HG02571 (cell line): ENCODE measurements at regions not wholly inside any gene's neighbourhood (a gene's known extent, or its start where the extent isn't known, plus 50 kb on each side); places are given as distances from the start of the nearest gene placed in this dataset.

Experiments used
- ATAC-seq: cut with Tn5 transposase; IDR thresholded peaks from one replicate; pipeline ENCODE4 v1.9.1; 2021; ENCODE audit warnings: mild to moderate bottlenecking, moderate library complexity; ENCODE audit not compliant: unreplicated experiment

DNA sequence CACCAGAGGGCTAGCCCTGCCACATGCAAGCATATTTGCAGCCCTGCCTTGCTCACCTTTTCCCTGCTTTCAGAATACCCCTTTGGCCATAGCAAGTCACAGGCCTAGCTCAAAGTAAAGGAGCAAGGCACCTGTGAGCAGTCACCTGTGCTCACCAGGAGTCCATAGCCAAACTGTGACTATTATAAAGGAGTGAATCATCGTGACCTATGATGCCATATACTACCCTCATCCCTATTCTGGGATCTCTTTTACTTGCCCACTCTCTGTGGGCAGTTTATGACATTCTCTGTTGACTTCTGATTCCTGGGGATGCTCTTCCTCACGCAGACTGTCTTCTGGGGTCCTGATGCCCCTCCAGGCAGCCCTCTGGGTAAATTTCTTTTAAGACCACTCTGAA lies 200.5 kb upstream of the NLRP1 start:
- no peak for ATAC-seq

DNA sequence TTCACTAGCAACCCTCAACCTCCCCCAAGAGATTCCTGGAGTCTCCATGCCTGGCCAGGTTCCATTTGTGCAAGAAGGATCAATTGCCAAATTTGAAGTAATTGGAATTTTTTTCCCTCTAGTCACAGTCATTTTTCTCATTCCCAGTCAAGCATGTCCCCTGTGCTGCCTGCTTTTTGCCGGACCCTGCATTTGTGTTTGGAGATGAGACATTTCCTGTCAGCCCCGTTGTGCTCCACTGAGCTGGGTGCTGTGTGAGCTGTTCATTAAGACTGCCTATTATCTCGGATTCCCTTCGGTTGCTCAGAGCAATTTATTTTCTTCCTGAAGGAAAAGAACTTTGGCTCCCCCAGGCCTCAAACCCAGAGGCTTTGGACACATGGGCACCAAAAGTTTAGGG lies 201.0 kb upstream of the NLRP1 start:
- no peak for ATAC-seq

DNA sequence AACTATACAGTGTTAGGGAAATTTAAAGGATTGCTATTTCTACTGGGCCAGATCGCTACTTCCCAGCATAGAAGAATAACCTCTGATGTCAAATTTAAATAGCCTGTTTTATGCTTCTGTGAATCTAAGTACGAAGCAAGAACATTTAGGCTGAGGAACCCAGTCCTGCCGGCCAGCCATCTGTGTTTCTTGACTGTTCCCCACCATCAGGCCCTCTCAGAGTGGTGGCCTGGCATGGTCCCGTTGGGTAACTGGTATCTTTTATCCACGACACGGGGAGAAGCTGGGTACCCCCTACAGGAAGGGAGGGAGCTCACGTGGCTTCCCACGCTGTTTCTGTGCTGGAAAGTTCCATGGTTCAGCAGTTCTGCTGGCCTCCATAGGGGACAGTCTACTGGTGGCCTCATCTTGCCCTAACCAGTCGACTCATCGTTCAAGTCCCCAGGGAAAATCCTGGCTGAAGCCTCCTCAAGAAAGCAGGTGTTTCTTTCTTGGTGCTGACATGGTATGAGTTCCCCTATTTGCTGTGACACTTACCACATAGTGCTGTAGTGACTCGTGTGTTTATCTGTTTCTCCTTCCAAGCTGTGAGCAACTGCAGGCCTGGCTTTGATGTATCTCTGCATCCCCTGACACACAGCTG lies 201.7 kb upstream of the NLRP1 start:
- ATAC-seq = peak; percentile 65

DNA sequence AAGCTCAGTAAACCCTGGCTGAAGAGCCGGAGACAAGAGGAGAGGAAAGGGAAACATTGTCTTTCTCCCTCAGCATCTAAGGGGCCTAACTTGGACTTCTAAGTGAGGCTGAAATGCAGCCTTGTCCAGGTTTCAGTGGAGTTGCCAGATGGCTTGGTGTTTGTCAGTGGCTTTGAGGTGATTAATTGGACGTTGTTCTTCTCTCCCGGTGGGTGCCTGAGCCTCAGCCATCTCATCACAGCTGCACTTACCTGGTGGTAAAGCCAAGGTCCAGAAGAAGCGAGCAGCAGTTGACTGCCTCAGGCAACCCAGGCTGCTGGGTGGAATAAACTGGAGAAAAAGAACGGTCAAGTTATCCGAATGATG lies 202.2 kb upstream of the NLRP1 start:
- ATAC-seq = no peak

DNA sequence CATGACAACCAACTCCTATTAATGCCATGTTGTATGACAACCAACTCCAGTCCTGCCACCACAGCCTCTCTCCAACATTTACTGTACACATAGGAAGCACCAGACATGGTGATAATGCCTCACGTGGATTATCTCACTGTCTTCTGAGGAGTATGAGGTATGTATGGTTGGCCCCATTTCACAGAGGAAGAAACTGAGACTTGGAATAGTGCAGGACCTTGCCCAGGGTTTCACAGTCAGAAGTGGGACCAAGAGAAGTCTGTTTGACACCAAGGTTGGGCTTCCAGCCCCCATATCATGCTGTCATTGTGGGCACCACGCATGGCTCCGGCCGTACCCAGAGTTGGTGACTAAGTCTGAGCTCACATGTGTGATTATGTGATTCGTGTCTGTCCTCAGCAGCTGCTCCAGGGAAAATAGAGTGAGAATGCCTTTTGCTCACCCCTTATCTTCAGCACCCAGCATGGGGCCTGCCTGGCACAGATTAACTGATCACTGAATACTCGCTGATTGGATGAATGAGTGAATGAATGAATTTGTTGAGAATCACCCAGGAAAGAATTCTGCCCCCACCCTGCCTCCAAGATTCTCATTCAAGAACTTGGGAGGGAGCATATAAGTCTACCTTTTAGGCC lies 204.1 kb upstream of the NLRP1 start:
- ATAC-seq = no peak

DNA sequence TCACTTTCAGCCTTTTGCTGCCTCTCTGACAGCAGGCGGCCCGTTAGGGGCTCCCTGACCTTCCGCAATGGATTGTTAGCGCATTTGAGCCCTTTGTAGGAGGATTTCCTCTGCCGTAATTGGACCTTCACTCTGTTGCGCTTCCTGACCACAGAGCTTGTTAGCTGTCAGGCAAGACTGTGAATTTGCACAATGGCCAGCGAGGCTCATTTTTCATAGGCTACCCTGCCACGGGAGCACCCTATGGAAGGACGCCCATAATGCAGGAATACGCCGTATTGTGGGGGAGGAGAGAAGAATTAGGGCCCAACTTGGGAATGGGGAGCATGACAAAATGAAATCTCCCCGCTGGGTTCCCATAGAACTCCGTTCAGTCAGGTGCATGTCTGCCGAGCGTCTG lies 205.2 kb upstream of the NLRP1 start:
- ATAC-seq = no peak

DNA sequence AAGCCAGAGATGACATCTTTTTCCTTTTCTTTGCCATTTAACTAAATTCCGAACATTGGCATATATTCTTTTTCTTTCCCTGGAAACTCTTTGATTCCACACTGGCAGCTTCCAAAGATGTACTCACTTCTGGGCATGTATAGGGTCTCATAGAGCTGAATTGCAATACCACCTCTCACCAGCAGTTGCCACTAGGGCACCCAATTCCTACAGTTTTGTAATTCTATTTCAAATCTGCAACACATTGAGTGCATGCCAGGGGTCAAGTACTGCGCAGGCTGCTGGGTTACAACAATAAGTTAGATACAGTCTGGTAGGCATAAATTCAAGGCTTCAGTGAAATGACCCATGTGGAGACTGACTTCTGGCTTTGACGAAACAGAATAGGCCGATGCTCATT lies 208.8 kb upstream of the NLRP1 start:
- ATAC-seq = no peak

DNA sequence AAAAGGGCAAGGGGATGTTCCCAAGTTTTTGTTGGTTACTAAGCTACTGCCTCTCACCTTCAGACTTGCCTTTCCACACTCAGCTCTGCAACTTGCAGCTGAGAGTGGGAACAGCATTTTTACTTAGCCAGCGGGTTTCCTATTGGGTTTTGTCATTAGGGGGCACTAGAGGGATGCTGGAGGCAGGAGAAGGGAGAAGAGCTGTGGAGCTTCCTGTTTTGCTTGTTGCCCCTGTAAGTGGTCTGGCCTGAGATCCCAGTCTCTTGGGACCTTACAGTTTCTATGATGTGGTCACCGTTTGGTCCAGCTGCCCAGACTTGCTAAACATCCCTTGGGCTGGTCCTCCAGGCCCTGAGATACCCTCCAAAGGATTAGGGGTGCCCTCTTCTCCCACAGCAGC lies 209.6 kb upstream of the NLRP1 start:
- ATAC-seq = no peak

DNA sequence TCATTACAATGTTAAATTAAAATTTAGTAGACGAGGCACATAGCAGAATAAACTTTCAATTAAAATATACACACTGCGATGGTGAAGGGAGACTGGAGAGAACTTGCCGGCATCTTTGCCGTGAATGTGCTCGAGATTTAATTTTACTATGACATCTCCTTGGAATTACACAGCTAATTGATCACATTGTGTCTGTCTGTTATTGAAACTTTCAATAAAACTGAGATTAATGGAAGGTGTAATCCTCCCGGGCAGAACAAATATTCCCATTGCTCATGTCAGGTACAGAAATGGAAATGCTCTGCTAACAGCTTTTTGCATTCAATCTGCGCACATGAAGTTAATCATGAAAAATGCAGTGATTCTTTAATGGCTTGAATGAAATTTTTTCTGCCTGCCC lies 210.1 kb upstream of the NLRP1 start:
- ATAC-seq = no peak

DNA sequence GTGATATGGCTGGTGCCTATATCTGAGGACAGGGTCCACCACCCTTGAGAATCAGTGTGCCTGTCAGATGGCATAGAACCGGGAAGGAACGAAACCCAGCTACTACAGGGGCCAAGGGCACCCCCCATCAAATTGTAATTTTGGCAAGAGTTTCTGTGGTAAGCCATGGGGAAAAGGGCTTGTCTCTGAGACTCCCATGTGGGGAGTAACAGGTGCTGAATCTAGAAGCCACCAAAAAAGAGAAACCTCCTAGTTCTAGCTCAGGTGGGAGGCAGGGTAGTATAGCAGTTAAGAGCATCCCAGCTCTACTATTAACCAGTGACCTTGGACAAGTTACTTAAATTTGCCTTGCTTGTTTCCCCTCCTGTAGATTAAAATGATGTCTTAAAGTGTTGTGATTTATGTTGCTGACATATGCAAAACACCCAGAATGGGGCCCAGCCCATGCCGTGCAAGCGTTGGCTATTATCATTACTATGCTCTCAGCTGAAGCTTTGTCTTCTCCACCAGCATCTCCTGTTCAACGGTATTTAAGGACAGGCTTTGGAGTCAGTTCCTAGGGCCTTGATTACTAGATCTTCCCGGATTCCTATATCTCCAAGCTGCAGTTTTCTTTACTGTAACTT lies 210.7 kb upstream of the NLRP1 start:
- ATAC-seq = no peak

DNA sequence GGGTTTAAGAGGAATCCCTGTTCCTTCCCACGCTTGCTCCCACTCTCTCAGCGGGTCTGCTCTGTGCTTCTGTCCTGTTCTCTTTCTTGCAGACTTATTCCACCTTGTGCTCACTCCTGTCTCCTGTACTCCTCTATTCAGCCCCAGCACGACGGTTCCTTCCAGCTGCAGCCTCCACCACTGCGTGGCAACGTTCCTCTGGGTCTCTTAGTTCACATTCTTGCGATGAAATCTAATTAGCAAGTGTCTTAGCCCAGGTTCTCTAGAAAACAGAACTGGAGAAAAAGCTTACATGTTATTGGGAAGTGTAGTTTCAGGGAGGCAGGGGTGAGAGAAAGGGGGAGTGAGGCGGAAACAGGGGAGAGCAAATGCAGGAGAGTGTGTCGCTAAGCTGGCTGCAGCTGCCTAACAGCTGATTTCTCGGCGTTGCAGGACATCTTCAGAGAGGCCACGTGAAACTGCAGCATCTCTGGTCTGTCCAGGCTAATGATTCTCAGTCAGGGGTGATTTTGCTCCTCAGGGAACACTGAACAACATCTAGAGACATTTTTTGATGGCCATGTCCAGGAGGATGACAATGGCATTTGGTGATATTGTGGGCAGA lies 213.2 kb upstream of the NLRP1 start:
- ATAC-seq = no peak

DNA sequence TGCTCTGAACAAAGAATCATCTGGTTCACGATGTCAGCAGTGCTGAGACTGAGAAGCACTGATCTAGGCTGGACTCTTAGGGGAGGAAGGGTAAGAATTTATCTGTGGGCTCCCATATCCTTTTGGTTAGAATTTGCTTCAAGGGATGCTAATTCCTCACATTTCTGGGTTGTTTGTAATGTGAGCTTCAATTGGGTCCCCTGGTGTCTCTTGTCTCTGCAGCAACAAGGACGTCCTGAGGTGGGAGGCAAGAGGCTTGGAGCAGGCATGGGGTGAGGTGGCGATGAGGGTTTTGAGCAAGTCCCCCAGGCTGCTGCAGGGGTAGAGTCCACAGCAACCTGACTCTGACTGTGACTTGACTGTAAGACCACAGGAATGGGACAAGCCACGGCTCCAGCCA lies 213.8 kb upstream of the NLRP1 start:
- no peak for ATAC-seq

DNA sequence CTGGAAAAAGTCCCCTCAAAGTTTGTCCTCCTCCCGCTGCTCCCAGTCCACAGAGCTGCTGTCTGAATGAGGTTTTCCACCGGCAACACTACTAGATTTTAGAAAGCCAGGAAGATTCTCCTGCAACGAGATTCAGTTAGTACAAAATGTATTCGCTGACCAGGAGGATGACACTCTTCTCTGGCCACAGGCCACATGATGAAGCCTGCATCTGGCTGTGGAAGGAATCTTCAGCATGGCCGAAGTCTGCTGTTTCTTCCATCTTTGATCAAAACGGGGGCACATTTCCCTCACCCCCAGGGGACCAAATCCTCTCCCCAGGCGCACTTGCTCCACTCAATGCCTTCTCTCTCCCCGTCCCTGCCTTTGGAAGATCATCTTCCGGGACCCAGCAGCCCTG lies 215.8 kb upstream of the NLRP1 start:
- no peak for ATAC-seq

DNA sequence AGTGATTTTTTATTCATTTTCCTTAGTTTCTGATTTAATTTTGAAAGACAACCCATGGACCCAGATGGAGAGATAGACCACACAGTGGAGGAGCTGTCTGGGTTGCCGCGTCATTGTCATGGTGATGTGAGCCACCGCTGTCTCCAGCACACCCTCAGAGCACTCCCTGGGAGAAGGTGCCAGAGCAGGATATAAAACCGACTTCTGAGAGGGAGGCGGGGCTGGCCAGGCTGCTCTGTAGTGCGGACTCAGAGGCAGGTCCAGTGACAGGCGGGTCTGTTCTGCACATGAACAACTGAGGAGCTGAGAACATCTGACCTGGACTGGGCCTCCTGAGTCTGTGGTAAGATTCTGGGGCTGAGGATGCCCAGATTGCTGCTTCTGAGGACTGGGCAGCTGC lies 216.3 kb upstream of the NLRP1 start:
- ATAC-seq = no peak

DNA sequence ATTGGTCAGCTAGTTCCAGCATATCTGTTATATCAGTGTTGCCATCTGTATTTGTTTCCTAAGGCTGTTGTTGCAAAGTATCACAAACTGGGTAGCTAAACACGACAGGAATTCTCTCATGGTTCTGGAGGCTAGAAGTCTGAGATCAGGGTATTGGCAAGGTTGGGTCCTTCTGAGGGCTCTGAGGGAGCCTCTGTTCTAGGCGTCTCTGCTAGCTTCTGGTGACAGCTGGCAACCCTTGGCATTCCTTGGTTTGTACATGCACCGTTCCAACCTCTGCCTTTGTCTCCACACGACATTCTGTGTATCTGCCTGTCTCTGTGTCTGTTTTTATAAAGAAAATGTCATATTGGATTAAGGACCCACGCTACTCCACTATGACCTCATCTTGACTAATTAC lies 219.9 kb upstream of the NLRP1 start:
- ATAC-seq = no peak

DNA sequence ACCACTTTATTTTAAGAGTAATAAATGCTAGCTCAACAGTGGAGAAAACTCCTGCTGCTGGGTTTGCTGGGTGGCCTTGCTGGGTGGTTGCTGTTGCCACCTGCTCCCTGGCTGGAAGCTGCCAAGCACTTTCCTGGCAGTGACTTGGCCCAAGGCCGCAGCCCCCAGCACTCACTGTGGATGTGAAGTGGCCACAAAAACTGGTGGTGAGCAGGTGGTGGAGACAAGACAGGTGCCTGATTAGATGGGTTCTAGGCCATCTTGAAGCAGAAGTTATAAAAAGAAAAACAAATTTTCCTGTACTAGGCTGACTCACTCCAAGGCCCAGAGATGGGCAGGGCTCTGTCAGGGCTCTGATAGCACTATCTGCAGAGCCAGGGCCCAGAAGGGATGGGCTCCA lies 224.7 kb upstream of the NLRP1 start:
- no peak for ATAC-seq

DNA sequence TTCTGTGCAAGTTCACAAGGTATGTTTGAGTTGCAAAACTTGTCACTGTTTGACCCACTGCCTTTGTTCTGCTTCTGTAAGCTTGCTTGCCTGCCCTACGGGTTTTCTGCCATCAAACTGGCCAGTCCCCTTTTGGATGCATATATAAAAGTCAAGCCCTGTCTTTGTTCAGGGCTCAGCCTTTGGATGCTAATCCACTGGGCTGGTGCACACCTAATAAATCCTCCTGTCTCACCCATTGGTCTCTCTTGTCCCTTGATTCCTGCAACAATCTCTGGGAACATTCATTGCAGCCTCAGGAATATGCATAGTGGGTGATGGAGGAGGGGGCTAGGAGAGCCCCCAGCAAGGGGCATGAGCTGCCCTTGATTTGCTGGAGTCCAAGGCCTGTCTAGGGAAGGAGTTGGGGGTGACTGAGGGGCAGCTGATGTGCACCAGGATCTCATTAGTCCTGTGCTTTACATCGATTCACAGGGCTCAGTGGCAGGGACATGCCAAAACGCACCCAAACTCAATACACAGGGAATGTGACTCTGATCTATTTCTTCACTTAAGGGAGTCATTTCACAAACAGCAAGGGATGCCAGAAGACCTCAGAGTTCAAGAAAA lies 225.4 kb upstream of the NLRP1 start:
- ATAC-seq = no peak

DNA sequence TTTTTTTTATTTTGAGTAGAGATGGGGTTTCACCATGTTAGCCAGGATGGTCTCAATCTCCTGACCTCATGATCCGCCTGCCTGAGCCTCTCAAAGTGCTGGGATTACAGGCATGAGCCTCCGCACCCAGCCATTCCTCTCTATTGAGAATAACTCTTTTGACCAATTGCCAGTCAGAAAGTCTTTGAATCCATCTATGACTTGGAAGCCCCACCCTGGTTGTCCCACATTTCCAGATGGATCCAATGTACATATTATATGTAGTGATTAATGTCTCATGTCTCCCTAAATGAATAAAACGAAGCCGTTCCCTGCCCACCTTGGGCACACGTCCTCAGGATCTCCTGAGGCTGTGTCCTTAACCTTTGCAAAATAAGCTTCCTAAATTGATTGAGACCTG lies 228.3 kb upstream of the NLRP1 start:
- no peak for ATAC-seq

DNA sequence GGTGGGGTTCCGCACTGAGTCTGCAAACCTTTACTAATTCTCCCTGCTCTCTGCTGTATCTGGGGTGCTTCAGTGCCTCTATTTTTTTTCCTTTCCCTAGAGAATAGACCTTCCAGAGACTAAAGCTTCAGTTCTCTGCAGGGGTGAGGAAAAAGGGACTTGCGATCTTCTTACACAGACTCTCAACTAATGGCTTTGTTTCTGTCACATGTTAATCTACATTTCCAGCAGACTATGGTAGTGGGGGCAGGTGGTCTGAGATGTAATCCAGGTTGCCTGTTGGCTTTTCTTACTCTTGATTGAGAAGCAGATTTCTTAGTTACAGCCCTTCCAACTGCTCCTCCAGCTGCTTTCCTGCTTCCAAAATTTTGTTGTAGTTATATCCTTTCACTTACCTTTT lies 229.0 kb upstream of the NLRP1 start:
- ATAC-seq = no peak

DNA sequence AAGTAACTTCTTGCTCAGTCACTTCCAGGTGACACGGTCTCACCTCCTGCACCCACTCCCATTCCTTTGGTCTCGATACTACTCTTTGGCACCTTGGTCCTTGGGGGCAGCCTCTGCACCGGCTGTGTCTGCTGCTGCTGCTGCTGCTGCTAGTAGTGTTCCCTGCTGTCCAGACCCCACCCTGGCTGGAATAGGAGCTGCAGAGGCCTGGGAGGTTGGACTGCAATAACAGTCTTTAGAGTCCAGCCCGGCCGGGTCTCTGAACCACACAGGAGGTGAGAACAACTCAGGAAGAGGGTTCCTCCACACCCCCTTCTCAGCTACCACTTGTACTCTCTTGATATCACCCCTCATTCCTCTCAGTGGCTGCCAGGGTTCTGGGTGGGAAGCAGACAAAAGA lies 231.1 kb upstream of the NLRP1 start:
- no peak for ATAC-seq

DNA sequence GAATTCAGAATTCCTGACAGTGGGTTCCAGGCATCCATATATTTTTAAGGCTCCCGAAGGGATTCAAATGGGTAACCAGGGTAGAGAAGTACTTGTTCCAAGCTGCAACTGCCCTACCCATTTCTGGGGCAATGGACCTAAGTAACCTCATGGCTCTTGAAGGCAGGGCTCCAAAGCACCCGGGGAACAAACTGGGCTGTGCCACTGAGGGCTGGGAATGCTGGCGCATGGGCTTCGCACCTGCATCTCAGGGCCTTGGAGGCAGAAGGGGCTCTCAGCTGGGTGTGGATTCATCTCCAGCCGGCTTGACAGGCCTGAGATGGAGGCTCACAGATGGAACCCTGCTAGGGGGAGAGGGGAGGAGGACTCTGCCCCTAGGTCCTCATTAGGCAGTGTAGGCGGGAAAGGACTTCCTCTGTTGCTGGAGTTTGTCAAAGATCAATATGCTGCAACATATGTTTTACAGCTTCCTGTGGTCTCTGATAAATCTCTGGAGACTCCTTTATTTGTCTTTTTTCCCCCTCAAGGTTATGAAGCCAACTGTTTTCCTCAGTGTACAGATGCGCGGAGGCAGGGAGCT lies 232.3 kb upstream of the NLRP1 start:
- ATAC-seq = no peak
